HG03025 (cell line): ENCODE measurements at regions not wholly inside any gene's neighbourhood (a gene's known extent, or its start where the extent isn't known, plus 50 kb on each side); places are given as distances from the start of the nearest gene placed in this dataset.
"Not testable (repeated sequence)": the region's sequence is repeated elsewhere in the genome, so short reads cannot be mapped to it uniquely, and the experiment has no call there.

Source experiments
- ATAC-seq: cut with Tn5 transposase; IDR thresholded peaks from one replicate; pipeline ENCODE4 v1.9.1; 2021; ENCODE audit warnings: mild to moderate bottlenecking, moderate library complexity; ENCODE audit not compliant: unreplicated experiment, low FRiP score

DNA sequence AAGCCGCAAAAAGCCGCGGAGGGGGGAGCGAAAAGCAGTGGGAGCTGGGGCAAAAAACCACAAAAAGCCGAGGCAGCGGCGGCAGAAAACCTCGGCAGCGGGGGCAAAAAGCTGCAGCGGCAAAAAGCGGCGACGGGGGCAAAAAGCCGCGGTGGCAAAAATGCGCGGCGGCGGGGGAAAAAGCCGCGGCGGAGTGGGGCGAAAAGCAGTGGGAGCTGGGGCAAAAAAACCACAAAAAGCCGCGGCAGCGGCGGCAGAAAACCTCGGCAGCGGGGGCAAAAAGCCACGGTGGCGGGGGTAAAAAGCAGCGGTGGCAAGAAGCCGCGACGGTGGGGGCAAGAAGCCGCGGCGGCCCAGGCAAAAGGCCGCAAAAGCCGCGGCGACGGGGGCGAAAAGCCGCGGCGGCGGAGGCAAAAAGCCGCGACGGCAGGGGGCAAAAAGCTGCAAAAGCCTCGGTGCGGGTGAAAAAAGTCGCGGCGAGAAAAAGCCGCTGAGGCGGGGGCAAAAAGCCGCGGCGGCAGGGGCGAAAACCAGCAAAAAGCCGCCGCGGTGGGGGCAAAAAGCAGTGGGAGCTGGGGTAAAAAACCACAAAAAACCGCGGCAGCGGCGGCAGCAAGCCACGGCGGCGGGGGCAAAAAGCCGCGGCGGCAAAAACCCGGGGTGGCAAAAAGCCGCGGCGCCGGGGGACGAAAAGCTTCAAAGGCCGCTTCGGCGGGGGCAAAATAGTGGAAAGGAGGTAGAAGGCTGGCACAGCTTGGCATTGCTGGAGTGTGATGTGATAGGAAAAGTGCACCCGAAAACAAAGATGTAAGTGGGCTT is 135.9 kb downstream of the ZNF92 start:
- no peak for ATAC-seq

DNA sequence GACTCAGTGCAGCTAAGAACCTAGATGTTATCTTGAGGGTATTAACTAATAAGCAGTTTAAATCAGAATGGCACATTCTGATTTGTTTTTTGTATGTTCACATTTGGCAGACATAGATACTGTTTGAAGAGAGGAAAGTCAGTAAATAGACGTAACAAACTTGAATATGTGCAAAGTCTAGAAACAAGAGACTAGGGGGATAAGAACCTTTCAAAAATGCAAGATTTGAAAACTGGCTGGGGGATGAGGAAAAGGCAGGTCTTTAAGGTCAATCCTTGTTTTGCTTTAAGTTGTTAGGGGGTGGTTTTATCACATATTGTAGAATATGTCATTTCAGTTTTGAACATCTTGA is 136.5 kb downstream of the ZNF92 start:
- ATAC-seq, result not testable (repeated sequence)

DNA sequence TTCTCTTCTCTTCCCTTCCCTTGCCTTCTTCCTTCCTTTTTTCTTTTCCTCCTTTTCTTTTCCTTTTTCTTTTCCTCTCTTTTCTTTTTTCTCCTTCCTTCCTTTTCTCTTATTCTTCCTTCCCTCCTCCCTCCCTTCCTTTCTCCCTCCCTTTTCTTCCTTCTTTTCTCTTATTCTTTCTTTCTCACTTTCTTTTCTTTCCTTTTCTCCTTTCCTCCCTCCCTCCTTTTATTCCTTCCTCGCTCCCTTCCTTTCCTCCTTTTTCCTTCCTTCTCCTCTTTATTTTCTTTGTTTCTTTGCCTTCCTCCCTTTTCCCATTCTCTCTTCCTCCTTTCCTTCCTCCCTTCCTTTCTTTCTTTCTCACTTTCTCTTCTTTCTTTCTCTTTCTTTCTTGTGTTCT is 146.1 kb downstream of the ZNF92 start:
- ATAC-seq, result not testable (repeated sequence)

- not testable (repeated sequence) for ATAC-seq
Observed at GRCh38 chr7:65545465-65546161, 172.0 kb downstream of the ZNF92 start.

- ATAC-seq, result not testable (repeated sequence)
Observed at GRCh38 chr7:65549589-65550443, 176.2 kb downstream of the ZNF92 start.

DNA sequence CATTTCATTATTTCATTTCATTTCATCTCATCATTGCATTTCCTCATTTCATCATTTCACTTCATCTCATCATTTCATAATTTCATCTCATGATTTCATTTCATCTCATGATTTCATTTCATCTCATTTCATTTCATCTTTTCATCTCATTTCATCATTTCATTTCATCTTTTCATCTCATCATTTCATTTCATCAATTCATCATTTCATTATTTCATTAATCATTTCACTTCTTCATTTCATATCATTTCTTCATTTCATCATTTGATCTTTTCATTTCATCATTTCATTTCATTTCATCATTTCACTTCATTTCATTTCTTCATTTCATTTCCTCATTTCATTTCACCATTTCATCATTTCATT is 176.8 kb downstream of the ZNF92 start:
- ATAC-seq, result not testable (repeated sequence)

GRCh38 chr7:65551042-65551441 is 177.4 kb downstream of the ZNF92 start:
- ATAC-seq, result not testable (repeated sequence)

DNA sequence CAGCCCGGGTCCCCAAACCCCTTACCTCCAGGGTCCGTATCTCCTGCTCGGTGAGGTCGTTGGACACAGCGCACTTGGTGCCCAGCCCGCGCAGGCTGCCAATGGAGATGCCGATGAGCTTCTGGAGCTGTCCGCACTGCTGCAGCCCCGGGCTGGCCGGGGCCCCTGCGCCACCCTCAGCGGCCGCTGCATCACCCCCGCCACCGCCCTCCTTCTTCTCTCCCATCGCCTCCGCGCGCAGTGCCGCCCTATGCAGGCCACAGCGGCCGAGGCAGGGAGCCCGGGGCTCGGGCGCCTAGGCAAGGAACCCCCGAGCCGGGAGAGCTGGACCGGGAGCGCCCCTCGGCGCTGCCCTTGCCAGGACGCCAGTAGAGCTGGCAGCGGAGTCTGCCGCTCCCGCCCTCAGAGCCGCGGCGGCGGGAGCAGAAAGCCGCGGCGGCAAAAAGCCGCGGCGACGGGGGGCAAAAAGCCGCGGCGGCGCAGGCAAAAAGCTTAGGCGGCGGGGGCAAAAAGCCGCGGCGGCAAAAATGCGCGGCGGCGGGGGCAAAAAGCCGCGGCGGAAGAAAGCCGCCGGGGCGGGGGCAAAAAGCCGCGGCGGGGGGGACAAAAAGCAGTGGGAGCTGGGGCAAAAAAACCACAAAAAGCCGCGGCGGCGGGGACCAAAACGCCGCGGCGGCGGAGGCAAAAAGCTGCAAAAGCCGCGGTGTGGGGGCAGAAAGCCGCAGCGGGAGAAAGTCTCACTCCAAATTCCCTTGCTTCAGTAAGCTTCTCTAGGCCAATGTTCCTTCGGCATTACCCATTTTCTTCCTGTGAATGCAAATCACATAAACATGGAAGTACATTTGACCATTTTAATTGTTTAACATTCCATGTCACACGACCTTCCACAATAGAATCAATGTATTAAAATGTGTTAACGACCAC is 181.2 kb downstream of the ZNF92 start:
- ATAC-seq, result not testable (repeated sequence)

- ATAC-seq, result not testable (repeated sequence)
Observed at GRCh38 chr7:65558584-65558983, 184.9 kb downstream of the ZNF92 start.

DNA sequence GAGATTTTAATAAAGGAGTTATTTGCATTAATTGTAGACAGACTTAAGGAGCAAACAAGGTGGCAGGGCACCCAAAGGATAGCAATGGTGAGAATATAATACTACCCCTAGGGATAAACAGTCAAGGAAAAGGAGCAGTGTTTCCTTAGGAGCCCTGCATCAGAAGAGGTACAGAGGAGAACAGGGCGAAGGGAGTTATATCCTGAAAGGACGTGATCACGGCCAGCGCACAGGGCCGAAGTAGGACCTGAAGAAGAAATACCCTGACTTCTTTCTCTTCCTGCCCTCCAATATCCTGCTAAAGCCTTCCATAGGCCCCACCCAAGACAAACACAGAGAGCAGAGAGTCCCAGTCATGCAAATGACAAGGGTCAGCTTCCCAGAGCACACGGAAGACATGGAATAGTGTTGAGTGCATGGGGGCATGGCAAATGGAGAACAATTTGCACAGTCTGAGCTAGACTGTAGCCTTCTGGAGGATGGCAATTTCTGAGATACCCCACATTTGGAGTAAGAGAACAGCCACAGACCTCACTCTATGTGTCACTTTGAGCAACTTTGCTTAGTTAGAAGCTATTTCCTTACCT is 188.2 kb downstream of the ZNF92 start:
- ATAC-seq, result not testable (repeated sequence)

DNA sequence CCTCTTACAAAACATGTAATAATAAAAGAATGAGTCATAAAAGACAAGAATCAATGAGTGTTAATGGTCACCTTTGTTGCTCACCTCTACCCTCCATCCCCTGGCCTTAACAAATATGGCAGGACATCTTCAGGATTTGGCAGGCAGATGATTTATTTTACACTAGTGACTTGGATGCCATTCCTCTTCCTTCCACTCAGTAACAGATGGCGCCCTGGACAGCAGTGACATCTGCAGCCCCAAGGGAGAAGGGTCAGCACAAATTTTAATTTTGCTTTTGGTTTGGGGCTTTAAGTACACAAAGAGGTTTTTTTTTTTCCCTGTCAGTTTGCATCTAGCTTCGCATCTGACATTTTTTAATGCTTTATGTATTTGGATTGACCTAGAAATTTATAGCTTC is 188.9 kb downstream of the ZNF92 start:
- ATAC-seq, result not testable (repeated sequence)

- not testable (repeated sequence) for ATAC-seq
Observed at GRCh38 chr7:65563333-65563732, 189.7 kb downstream of the ZNF92 start.

GRCh38 chr7:65568226-65568625 is 194.6 kb downstream of the ZNF92 start:
- not testable (repeated sequence) for ATAC-seq

GRCh38 chr7:65570990-65571389 is 197.3 kb downstream of the ZNF92 start:
- not testable (repeated sequence) for ATAC-seq

- not testable (repeated sequence) for ATAC-seq
Observed at GRCh38 chr7:65572581-65572980, 198.9 kb downstream of the ZNF92 start.

- ATAC-seq, result not testable (repeated sequence)
Observed at GRCh38 chr7:65576370-65576769, 202.7 kb downstream of the ZNF92 start.

DNA sequence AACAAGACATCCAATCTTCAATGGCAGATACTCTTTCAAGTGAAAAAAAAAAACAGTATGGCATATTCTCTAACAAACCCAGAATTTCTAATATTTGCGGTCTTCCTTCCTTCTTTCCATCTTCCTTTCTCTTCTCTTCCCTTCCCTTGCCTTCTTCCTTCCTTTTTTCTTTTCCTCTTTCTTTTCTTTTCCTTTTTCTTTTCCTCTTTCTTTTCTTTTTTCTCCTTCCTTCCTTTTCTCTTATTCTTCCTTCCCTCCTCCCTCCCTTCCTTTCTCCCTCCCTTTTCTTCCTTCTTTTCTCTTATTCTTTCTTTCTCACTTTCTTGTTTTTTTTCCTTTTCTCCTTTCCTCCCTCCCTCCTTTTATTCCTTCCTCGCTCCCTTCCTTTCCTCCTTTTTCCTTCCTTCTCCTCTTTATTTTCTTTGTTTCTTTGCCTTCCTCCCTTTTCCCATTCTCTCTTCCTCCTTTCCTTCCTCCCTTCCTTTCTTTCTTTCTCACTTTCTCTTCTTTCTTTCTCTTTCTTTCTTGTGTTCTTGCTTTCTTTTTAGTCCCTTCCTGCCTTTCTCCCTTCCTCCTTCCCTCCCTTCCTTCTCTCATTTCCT is 209.0 kb downstream of the ZNF92 start:
- ATAC-seq, result not testable (repeated sequence)

GRCh38 chr7:65602495-65602894 is 228.8 kb downstream of the ZNF92 start:
- ATAC-seq, result not testable (repeated sequence)

- no peak for ATAC-seq
Observed at GRCh38 chr7:65609131-65609530, 235.5 kb downstream of the ZNF92 start.
